Endometrial microvascular endothelial cells (primary cell): ENCODE measurements at regions not wholly inside any gene's neighbourhood (a gene's known extent, or its start where the extent isn't known, plus 50 kb on each side); places are given as distances from the start of the nearest gene placed in this dataset.

Source experiments
- in situ Hi-C: cut with HindIII; loops from 2 replicates; pipeline ENCODE4 v1.10.0; 2017; ENCODE audit warnings: low sequenced_read_pairs, low pct_unique_long_range_greater_than_20kb; ENCODE audit errors: inconsistent ontology term

DNA sequence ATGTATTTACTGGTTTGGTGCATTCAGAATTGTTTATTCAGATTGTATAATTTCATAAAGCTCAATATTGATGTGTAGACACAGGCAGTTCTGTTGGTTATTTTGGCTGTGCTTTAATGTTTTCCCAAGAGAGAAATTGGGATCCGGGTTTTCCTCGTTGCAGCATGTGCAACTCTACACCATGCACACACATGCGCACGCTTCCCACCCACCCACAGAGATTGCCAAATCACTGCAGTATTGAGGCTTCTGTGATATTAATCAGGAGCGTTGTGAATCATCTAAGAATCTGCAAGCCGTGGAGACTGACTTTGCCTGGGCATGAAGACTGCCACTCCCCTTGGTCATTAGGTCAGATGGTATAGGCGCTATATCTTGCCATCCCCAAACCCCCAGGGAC lies 571.5 kb downstream of the SLC4A3 start:
- in situ Hi-C loops = no loop called here

GRCh38 chr2:220202066-220202465 lies 574.6 kb downstream of the SLC4A3 start:
- in situ Hi-C loops = no loop called here

- in situ Hi-C loops = no loop called here
Observed at GRCh38 chr2:220209093-220209492, 581.7 kb downstream of the SLC4A3 start.

- in situ Hi-C loops = no loop called here
Observed at GRCh38 chr2:220209751-220210150, 582.3 kb downstream of the SLC4A3 start.

- in situ Hi-C loops = no loop called here
Observed at GRCh38 chr2:220212296-220213080, 585.1 kb downstream of the SLC4A3 start.

DNA sequence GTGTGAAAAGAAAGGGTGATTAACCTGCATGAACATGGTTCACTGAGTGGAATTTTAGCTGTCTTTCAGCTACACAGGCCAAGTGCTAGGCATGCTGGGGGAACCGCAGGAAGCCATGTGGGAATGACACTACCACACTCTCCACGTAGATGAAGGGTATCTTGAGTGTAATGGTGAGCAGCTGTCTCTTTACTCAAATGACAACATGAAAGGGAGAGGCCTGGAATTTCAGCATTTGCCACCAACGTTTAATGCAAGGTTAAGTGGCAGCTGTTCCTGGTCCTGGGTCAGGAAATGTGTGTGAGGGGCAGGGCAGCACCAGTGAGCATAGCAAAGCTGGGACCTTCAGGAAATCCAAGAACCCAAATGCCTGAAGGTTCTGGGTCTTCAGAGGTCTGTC lies 588.4 kb downstream of the SLC4A3 start:
- in situ Hi-C loops = no loop called here

DNA sequence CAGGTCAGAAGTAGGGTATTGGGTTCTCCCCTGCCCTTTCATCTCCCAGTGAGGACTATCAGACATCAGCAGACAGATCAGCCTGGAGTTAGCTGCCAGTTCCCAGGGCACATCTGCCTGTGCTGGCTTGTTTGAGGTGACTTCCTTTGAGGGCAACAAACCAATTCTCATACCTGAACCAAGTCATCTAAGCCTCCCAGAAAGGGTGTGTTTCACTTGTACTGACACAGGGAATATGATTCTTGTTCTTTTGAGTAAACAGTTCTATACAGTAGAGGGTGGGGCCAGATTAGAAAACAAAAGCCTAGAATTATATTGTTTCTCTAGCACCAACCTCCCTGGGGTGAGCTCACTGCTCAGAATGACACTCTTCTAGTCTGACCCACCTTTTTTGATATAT lies 591.9 kb downstream of the SLC4A3 start:
- in situ Hi-C loops = no loop called here

DNA sequence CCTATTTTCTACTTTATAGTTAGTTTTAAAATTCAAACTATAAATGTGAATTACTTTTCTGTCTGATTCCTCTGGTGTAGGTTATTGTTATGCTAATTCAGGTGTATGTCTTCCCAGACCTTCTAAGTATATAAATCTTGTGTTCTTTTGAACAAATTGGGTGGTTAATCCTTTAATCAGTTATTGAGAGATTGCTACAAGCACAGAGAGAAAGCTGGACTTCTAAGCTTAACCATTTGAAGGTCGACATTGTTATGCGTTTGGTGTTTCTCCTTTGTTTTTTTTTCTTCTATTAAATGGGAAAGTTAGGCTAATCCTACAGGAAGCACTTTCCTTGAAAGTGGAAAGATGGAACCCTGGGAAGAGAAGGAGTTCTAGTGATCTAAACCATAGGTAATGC lies 592.6 kb downstream of the SLC4A3 start:
- in situ Hi-C loops = no loop called here

GRCh38 chr2:220221992-220222391 lies 594.6 kb downstream of the SLC4A3 start:
- in situ Hi-C loops = no loop called here

- in situ Hi-C loops = no loop called here
Observed at GRCh38 chr2:220224691-220225543, 597.5 kb downstream of the SLC4A3 start.

DNA sequence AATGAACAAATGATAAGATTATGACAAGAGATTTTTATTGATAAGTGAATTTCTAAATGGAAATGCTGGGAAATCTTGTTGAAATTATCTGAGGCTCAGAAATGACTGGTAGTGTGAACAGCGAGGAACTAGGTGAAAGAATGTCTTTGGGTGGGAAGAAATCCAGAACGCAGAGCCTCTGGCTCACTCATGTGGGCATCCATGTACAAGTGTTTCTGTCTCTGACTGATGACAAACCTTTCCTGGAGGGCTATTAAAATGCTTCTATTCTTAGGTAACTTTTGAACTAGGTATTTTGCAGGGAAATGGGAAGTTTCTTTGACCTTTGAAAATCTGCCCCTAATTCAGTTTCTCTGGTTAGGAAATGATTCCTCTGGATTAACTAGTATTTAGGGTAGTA lies 598.6 kb downstream of the SLC4A3 start:
- in situ Hi-C loops = no loop called here

- in situ Hi-C loops = no loop called here
Observed at GRCh38 chr2:220226546-220226945, 599.1 kb downstream of the SLC4A3 start.

GRCh38 chr2:220227266-220227920 lies 600.0 kb downstream of the SLC4A3 start:
- in situ Hi-C loops = no loop called here

DNA sequence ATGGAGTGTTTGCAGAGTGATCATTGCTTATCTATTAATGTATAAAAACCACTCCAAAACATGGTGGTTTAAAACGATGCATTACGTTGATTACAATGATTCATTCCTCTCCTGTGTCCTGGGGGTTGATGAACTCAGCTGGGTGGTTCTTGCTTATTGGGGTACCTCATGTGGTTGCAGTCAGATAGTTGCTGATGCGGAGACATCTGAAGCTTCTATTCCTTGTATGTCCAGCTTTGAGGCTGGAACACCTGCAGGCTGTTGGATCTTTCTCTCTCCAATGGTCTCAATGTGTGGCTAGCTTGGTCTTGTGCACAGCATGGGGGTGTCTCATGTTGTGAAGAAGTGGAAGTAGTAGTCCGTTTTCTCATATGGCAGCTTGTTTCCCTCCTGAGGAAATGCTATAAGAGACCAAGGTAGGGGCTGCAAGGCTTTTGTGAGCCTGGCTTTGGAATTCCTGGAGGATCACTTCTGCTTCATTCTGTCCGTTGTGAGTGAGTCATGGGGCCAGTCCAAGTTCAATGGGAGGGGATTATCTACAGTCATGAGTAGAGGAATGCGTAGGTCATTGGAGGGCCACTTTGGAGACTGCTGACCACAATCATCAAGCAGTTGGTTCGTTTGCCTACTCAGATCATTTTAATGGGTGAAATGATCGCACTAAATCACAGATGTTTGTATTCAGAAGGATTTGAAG lies 601.0 kb downstream of the SLC4A3 start:
- in situ Hi-C loops = no loop called here

- in situ Hi-C loops = no loop called here
Observed at GRCh38 chr2:220240641-220241040, 613.2 kb downstream of the SLC4A3 start.

DNA sequence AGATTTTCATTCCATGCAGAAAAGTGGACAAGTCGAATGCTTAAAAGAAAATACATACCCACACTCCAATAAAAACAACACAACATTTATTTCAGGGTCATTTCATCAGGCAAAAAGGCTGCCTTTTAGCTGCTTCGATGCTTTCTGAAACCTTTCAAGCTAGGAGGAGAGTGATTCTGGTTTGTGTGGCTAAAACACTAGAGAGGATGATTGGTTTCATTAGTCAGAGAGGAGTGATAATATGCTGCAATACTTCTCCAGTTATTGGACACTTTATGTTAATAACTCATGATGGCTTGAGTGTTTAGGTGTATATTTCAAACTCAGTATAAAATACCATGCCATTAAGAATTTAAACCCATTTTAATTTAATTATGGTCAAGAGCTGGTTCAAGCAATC lies 614.0 kb downstream of the SLC4A3 start:
- in situ Hi-C loops = no loop called here

- in situ Hi-C loops = no loop called here
Observed at GRCh38 chr2:220243571-220243970, 616.1 kb downstream of the SLC4A3 start.

DNA sequence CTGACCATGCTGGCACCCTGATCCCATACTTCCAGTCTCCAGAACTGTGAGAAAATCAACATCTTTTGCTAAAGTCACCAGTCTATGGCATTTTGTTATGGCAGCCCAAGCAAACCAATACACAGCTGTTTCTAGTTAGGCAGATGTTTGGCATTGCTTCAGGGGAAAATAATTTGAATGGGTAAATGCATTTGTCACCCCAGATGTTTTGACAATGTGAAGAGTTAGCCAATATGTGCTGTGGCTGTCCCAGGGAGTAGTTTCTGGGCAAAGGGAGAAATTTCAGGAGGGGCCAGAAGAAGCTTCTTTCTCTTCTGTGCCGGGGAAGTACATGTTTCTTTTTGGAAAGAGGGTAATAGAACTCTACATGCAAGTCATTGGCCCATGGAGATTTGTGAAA lies 619.0 kb downstream of the SLC4A3 start:
- in situ Hi-C loops = no loop called here
